IMR-90 (cell line): ENCODE measurements at regions not wholly inside any gene's neighbourhood (a gene's known extent, or its start where the extent isn't known, plus 50 kb on each side); places are given as distances from the start of the nearest gene placed in this dataset.

Experiments
- MXI1 ChIP-seq: IDR thresholded peaks from 2 replicates; pipeline ENCODE4 v1.6.1; 2012; ENCODE audit warnings: low read depth, mild to moderate bottlenecking, low read length, moderate library complexity, borderline replicate concordance
- POLR2A ChIP-seq: IDR thresholded peaks from 2 replicates; pipeline ENCODE4 v1.6.1; 2012; ENCODE audit warnings: mild to moderate bottlenecking, low read depth, low read length

- TF ChIP-seq POLR2A (no peak), MXI1 (no peak)
These were observed 147.2 kb downstream of the TFAP2C start for GRCh38 chr20:56776345-56776744.
